NCI-H1436 (cell line): ENCODE measurements at regions not wholly inside any gene's neighbourhood (a gene's known extent, or its start where the extent isn't known, plus 50 kb on each side); places are given as distances from the start of the nearest gene placed in this dataset.
"Not testable (repeated sequence)": the region's sequence is repeated elsewhere in the genome, so short reads cannot be mapped to it uniquely, and the experiment has no call there.

Experiments
- DNase-seq: peaks from one replicate; lab custom pipeline; 2025; lab: John Stamatoyannopoulos, UW

GRCh38 chr3:94846251-94846650 is 783.4 kb downstream of the NSUN3 start:
- DNase-seq = not testable (repeated sequence)

DNA sequence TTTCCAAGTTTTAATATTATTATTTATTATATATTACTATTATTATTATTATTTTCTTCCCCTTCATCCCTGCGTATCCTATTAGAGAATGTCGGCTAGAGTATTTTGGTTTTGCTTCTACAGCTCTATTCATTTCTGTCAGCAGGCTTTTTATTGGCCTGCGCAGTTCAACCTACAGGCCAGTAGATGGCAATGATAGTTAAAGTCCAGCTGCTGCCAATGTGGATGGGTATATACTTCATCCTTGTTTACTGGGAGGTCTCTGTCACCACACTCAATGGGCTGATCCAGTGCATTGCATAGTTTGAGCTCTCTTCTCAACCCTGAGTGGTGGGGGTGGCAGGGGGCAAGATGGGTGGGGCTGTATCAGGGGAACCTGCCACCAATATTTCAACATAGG is 799.8 kb downstream of the NSUN3 start:
- no peak for DNase-seq

GRCh38 chr3:94869059-94869547 is 806.2 kb downstream of the NSUN3 start:
- no peak for DNase-seq

- no peak for DNase-seq
Measured at GRCh38 chr3:94873751-94874150, 810.9 kb downstream of the NSUN3 start.

- no peak for DNase-seq
Measured at GRCh38 chr3:94875149-94875548, 812.3 kb downstream of the NSUN3 start.

DNA sequence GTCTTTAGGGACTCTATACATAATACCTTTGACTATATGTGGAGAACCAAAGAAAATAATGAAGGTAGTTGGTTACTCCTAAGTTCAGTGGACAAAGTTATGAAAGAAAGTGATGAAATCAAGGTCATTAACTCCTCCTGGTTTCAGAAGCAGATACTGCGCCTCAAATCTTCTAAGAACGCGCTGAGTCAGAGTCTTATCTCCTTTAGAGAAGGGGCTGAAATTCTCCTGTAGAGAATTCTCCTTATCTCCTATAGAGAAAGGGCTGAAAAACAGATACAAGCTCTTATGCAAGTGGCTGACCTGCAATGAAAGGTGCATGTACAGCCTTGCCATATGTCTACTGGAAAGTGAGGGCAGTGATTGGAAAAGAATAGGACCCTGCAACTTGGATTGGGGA is 824.2 kb downstream of the NSUN3 start:
- no peak for DNase-seq

DNA sequence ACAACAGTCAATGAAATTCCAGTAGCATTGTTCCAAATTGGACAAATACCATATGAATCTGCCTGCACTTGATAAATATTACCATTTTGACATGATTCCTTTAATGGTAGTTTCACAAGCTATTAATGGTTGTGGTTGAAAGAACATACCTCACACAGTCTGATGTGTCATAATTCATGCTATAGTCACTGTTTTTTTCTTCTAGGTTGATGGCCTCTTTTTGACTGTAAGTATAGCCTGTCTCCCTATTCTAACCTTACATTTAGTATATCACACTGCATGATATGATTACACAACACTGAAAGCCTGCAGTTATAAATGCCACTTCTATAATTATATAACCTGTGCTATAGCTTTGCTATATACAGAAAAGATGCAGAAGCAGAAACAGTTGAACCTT is 834.1 kb downstream of the NSUN3 start:
- DNase-seq = no peak

DNA sequence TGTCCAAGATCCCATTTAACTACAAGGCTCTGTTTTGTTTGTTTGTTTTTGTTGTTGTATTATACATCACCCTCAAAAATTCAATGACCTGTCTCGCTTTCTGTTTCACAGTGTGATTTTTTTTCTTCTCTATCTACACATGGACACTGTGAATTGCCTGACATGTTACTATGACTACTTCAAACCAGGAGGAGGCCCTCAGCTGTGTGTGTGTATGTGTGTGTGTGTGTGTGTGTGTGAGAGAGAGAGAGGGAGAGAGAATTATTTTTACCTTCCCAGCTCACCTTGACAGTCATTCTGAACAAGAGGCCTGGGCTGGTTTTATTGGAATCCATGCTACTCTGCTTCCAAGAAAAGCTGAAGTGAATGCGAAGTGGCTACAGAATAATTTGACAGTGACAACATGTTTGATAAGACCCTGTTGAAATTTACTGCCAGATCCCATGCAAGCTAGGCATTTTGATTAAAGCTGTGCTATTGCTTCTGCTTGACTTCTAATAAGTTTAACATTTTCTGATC is 841.4 kb downstream of the NSUN3 start:
- no peak for DNase-seq

GRCh38 chr3:94909726-94910125 is 846.9 kb downstream of the NSUN3 start:
- DNase-seq = no peak

DNA sequence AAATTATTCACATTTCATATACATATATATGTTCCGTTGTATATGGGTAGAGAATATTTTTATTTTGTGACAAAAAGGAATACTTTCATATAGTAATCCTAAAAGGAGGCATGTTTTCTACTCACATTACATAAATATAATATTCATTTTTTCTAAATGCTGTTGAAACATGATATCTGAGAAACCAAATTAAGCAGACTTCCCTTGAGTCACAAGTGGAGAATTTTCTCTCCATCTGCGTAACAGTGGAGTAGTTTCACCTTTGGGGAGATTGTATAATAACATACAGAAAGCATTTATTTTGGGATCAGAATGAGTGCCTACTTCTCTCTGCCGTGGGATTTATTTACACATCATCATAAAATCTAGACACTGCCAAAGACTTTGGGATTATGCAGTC is 849.8 kb downstream of the NSUN3 start:
- no peak for DNase-seq

DNA sequence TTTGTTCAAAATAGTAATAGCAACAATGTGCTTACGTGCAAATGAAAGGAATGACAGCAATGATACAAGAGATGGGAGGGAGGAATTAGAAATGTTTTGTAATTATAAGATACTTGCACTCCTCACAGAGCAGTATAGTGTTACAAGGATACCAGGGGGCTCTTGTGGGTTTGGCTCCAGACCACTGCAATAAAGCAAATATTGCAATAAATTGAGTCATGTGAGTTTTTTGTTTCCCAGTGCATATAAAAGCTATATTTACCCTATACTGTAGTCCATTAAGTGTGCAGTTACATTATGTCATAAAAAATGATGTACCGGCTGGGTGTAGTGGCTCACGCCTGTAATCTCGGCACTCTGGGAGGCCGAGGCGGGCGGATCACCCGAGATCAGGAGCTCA is 864.3 kb downstream of the NSUN3 start:
- no peak for DNase-seq

- no peak for DNase-seq
Measured at GRCh38 chr3:94928921-94929320, 866.1 kb downstream of the NSUN3 start.

GRCh38 chr3:94935738-94936580 is 873.1 kb downstream of the NSUN3 start:
- DNase-seq = no peak

DNA sequence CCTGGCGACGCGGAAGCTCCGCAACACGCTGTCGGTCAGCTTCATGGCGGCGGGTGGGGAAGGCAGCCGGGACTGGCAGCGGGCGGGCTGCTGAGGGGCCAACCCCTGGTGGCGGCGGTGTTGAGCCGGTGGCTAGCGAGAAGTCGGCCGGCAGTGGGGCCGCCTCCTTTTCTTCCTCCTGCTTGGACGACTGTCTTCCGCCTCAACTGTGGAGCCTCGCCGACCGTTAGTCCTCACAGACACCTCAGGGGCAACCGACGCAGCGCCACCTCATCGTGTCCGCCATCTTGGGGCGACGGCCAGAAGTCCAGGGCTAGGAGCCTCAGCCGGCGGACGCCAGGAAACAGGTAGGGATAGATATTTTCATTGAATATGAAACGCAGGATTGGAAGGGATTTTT is 875.1 kb downstream of the NSUN3 start:
- DNase-seq = no peak

DNA sequence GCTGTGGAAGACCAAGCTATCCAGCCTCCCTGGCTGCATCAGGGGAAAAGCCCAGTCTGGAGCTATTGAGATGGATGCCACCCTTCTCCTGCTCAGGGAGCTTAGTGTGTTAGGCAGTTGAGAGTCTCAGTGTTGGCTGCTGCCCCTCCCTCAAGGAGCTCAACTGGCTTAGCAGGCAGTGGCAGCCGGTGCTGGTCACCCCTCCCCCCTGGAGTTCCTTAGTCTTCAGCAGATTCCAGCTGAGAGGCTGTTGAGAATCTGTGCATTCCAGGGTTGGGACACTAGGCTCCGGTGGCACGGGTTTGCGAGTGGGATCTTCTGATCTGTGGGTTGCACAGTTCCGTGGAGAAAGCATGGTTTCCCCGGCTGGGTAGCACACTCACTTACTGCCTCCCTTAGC is 883.8 kb downstream of the NSUN3 start:
- no peak for DNase-seq

- DNase-seq = no peak
Measured at GRCh38 chr3:94961423-94962100, 898.7 kb downstream of the NSUN3 start.

GRCh38 chr3:94965867-94966475 is 903.1 kb downstream of the NSUN3 start:
- no peak for DNase-seq

DNA sequence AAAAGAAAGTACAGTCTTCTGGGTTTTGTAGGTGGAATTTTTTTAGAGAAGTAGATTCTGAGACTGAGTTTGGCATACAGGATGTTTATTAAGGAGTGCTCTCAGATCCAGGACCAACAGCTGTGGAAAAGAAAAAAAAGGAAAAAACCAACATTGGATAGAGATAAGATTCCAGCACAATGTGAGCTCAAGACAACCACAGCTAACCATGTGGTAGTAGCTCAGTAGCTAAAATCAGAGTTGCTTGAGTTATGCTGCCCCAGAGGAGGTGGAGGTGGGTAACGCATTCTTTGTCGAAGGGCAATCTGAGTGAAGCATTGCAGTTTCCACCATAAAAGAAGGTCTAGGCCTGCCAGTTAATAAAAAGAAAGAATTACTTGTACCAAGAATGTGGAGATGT is 904.3 kb downstream of the NSUN3 start:
- DNase-seq = no peak

- DNase-seq = no peak
Measured at GRCh38 chr3:94968519-94968918, 905.7 kb downstream of the NSUN3 start.

DNA sequence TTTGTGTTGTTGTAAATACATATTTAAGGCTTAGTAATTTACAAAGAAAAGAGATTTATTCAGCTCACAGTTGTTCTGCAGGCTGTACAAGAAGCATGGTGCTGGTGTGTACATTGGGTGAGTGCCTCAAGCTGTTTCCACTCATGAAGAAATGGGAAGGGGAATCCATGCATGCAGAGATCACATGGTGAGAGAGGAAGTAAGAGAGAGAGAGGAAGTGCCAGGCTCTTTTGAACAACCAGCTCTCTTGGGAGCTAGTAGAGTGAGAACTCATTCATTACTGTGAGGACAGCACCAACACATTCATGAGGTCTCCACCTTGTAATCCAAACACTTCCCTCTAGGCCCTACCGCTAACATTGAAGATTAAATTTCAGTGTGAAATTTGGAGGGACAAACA is 909.2 kb downstream of the NSUN3 start:
- DNase-seq = no peak

GRCh38 chr3:94978084-94978483 is 915.2 kb downstream of the NSUN3 start:
- DNase-seq = no peak

DNA sequence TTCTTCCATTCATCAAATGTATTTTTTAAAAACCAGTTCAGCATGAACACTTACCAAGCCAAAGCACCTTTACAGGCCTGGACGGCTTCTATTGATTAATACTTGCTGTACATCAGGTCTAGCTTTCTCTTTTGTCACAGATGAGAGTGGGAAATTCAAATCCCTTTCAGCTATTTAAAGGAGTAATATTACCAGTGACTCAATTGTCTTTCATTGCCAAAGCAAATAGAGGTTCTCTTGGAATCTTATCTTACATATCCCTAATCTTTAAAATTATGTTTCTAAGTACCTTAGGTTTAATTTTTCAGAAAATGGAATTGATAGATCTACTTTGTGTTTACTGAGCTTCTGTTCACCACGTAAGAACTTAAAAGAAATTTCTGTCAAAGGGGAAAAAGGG is 922.9 kb downstream of the NSUN3 start:
- no peak for DNase-seq
